ENCODE measurements at regions not wholly inside any gene's neighbourhood (a gene's known extent, or its start where the extent isn't known, plus 50 kb on each side); places are given as distances from the start of the nearest gene placed in this dataset.

GRCh38 chr5:167915237-167915636 is 376.2 kb upstream of the WWC1 start:
- TF ChIP-seq EZH2 (IDR thresholded peaks at IDR 0.05; ENCODE audit: borderline replicate concordance, low read length) (no peak), CTCF (IDR thresholded peaks at IDR 0.05; ENCODE audit: low read length) (no peak)
